PC-3 (cell line): ENCODE measurements at regions not wholly inside any gene's neighbourhood (a gene's known extent, or its start where the extent isn't known, plus 50 kb on each side); places are given as distances from the start of the nearest gene placed in this dataset.

Experiments
- ATAC-seq: fragments of 200-7000 bp; cut with Tn5 transposase; 2 replicates; pipeline ENCODE4 v1.9.1; 2020; ENCODE audit warnings: mild to moderate bottlenecking, moderate library complexity
- BruUV-seq: library from RNA; stranded (reverse); fragments of 400-500 nt; replicated peaks from 2 replicates; lab custom pipeline; 2021; lab: Mats Ljungman, UMichigan
- CTCF ChIA-PET: fragments of 300-600 bp; sonication (Branson Sonifier 250); formaldehyde crosslinking; loops from one replicate; lab custom pipeline; 2022; ENCODE audit warnings: antibody characterized with exemption; lab: Charles Lee
- POLR2A ChIA-PET: fragments of 300-600 bp; sonication (Branson Sonifier 250); formaldehyde crosslinking; loops from one replicate; lab custom pipeline; 2022; ENCODE audit warnings: antibody characterized with exemption; ENCODE audit not compliant: unreplicated experiment; lab: Charles Lee
- DNase-seq: peaks from one replicate; pipeline ENCODE4 v3.0.0-alpha.2; 2015
- H2AFZ ChIP-seq: fragments of 300-600 bp; sonication (generic); 2 replicates; pipeline ENCODE4 v1.6.0; 2016; ENCODE audit warnings: antibody characterized with exemption, low read length
- H3F3A ChIP-seq: fragments of 300-600 bp; sonication (generic); one replicate; pipeline ENCODE4 v1.6.0; 2017; ENCODE audit warnings: antibody characterized with exemption, low read length, control low read depth, mild to moderate bottlenecking; ENCODE audit not compliant: unreplicated experiment
- H3K27ac ChIP-seq: fragments of 300-600 bp; sonication (generic); 2 replicates; pipeline ENCODE4 v1.5.1; 2016; ENCODE audit warnings: mild to moderate bottlenecking, low read length
- H3K27me3 ChIP-seq: fragments of 300-600 bp; sonication (generic); 2 replicates; pipeline ENCODE4 v1.6.1; 2016; ENCODE audit warnings: low read length, mixed read lengths
- H3K36me3 ChIP-seq: fragments of 300-600 bp; sonication (generic); 2 replicates; pipeline ENCODE4 v1.6.1; 2016; ENCODE audit warnings: low read depth, mixed run types, low read length, mixed read lengths
- H3K4me1 ChIP-seq: fragments of 300-600 bp; sonication (generic); 2 replicates; pipeline ENCODE4 v1.5.1; 2016; ENCODE audit warnings: low read length; ENCODE audit not compliant: insufficient read depth
- H3K4me2 ChIP-seq: fragments of 300-600 bp; sonication (generic); 2 replicates; pipeline ENCODE4 v1.6.0; 2016; ENCODE audit warnings: low read length
- H3K4me3 ChIP-seq: fragments of 300-600 bp; sonication (generic); 2 replicates; pipeline ENCODE4 v1.5.1; 2016; ENCODE audit warnings: mild to moderate bottlenecking, low read length, mixed read lengths
- H3K79me2 ChIP-seq: fragments of 300-600 bp; sonication (generic); 2 replicates; pipeline ENCODE4 v1.6.1; 2017; ENCODE audit warnings: low read length, mixed read lengths
- H3K9ac ChIP-seq: fragments of 300-600 bp; sonication (generic); 2 replicates; pipeline ENCODE4 v1.6.0; 2016; ENCODE audit warnings: mild to moderate bottlenecking, low read length
- H3K9me2 ChIP-seq: fragments of 300-600 bp; sonication (generic); replicated peaks from 2 replicates; pipeline ENCODE4 v1.6.1; 2016; ENCODE audit warnings: mixed run types, low read length, mixed read lengths
- H3K9me3 ChIP-seq: fragments of 300-600 bp; sonication (generic); 2 replicates; pipeline ENCODE4 v1.6.1; 2016; ENCODE audit warnings: low read length, mixed read lengths
- H4K20me1 ChIP-seq: fragments of 300-600 bp; sonication (generic); 2 replicates; pipeline ENCODE4 v1.6.1; 2016; ENCODE audit warnings: low read length, mixed read lengths
- CTCF ChIP-seq: fragments of 300-600 bp; sonication (generic); conservative IDR thresholded peaks from 2 replicates; pipeline ENCODE4 v1.5.1; 2017; ENCODE audit warnings: antibody characterized with exemption, low read depth, mild to moderate bottlenecking, low read length
- EZH2 ChIP-seq: fragments of 300-600 bp; sonication (generic); IDR thresholded peaks from one replicate; pipeline ENCODE4 v1.6.1; 2017; ENCODE audit warnings: antibody characterized with exemption, mild to moderate bottlenecking, low read length; ENCODE audit not compliant: unreplicated experiment
- EZH2phosphoT487 ChIP-seq: fragments of 300-600 bp; sonication (generic); IDR thresholded peaks from 2 replicates; pipeline ENCODE4 v1.6.1; 2018; ENCODE audit warnings: mild to moderate bottlenecking, antibody characterized with exemption, low read length, borderline replicate concordance
- intact Hi-C: fragments of 100-400 bp; cut with micrococcal nuclease; formaldehyde crosslinking; loops from 2 replicates; pipeline ENCODE4 v1.9.0; 2023

GRCh38 chr13:19103140-19103539, 78.5 kb downstream of the TUBA3C start:
- Histone ChIP-seq H3K4me1 (no peaks in the 10 kb centered on the region), H3K4me3 (no peak overlapping the region), H3K4me2 (no peak overlapping the region), H4K20me1 (no peaks in the 10 kb centered on the region), H3K36me3 (no peaks in the 10 kb centered on the region), H3K9me3 (no peaks in the 10 kb centered on the region), H3K27ac (no peak overlapping the region), H3F3A (no peaks in the 10 kb centered on the region), H3K9ac (no peak overlapping the region), H3K27me3 (no peaks in the 10 kb centered on the region), H3K79me2 (no peaks in the 10 kb centered on the region), H2AFZ (no peak overlapping the region), H3K9me2 (no peaks in the 10 kb centered on the region)
- no peak for TF ChIP-seq EZH2
- TF ChIP-seq CTCF: no peak
- no peak for TF ChIP-seq EZH2phosphoT487
- ChIA-PET POLR2A (interaction anchor here (0.6 kb wide), 1 partner anchor 19 kb away, joined by 9 read pairs; no protein-coding TSS in a partner anchor), CTCF (no interaction called here)
- intact Hi-C loops: no loop called here
- no peak for DNase-seq
- ATAC-seq: no peak
- no TSS peak for BruUV-seq

GRCh38 chr13:19093369-19093768, 88.3 kb downstream of the TUBA3C start:
- ATAC-seq: no peak
- BruUV-seq: no TSS peak

More at GRCh38 chr13:19093369-19093768, 88.3 kb downstream of the TUBA3C start:
- Histone ChIP-seq H3K9ac (no peak overlapping the region), H3K4me3 (no peak overlapping the region), H3F3A (no peaks in the 10 kb centered on the region), H3K36me3 (no peaks in the 10 kb centered on the region), H3K9me3 (peaks cover 10% of the 10 kb centered on the region; the same call in 1 of the 2 replicates), H3K9me2 (no peaks in the 10 kb centered on the region), H4K20me1 (no peaks in the 10 kb centered on the region), H3K4me2 (no peak overlapping the region), H3K4me1 (no peaks in the 10 kb centered on the region), H3K27ac (no peak overlapping the region), H3K27me3 (no peaks in the 10 kb centered on the region), H3K79me2 (no peaks in the 10 kb centered on the region), H2AFZ (no peak overlapping the region)
- ChIA-PET POLR2A (no interaction called here), CTCF (no interaction called here)
- TF ChIP-seq EZH2 (no peak), CTCF (no peak), EZH2phosphoT487 (no peak)
- no peak for DNase-seq
- intact Hi-C loops: no loop called here
